AG20443 (cell line): ENCODE measurements at regions not wholly inside any gene's neighbourhood (a gene's known extent, or its start where the extent isn't known, plus 50 kb on each side); places are given as distances from the start of the nearest gene placed in this dataset.

Experiments used
- DNase-seq: peaks from one replicate; pipeline ENCODE4 v3.0.0; 2012; ENCODE audit warnings: low spot score, mixed read lengths

- no peak for DNase-seq
Observed at GRCh38 chr1:25036117-25036546, 106.1 kb upstream of the RUNX3 start.

DNA sequence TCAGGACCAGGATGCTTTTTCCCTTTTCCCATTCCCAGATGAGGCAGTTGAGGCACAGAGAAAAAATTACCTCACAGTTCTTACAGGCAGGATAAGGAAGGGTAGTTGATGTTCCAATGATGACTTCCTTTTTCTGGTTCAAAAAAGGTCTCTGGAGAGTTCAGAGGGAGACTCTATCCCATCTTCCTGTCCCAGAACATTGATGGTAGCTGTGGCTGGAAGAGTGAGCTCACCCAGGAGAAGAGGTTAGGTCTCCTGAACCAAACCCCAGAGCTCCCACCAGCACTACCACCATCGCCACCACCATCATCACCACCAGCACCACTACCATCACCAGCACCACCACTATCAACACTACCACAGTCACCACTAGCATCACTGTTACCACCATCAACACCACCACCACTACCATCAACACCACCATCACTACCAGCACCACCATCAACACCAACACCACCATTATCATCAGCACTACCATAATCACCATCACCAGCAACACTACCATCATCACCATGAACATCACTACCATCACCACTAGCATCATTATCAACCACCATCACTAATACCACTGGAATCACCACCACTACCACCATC, 105.5 kb upstream of the RUNX3 start:
- no peak for DNase-seq

GRCh38 chr1:25034736-25035522, 104.9 kb upstream of the RUNX3 start:
- no peak for DNase-seq

DNA sequence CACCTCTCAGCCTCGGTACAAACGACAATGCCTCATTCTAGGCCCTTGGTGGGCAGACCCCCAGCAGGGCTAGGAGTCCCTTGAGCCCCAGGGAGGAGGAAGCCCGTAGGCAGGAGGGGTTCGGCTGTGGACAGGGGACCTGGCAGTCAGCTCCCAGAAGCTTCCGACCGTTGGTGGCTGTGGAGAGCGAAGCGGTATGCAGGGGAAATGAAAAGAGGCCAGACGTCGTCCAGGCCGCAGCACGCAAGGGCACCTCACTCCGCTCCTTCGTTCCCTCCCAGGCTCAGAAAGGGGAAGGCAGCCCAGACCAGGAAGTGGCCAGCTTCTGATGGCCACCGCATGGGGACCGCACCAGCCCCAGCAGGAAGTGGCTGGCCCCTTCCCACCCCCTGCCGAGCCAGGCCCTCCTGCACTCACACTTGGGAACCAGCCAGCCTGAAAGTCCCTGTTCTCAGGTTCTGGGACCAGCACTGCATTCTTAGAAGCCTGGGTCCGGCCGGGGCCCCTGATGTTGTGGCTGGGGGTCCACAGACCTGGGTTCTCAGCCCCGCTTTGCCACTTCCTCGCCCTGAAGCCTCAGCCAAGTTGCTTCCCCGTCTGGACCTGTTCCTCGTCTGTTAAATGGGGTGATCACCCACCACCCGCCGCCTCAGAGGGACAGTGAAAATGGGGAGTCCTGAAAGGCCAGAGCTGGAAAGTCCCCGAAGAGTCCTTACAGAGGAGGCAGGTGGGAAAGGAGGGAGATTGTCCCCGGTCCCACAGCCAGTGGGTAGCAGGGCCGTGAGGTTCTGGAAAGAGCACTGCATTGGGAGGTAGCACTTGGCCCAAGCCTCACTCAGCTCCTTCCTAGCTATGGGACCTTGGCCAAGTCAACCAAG, 104.0 kb upstream of the RUNX3 start:
- DNase-seq: no peak

- DNase-seq: no peak
Observed at GRCh38 chr1:25033030-25033827, 103.2 kb upstream of the RUNX3 start.

- DNase-seq: no peak
Observed at GRCh38 chr1:25031966-25032667, 102.0 kb upstream of the RUNX3 start.

DNA sequence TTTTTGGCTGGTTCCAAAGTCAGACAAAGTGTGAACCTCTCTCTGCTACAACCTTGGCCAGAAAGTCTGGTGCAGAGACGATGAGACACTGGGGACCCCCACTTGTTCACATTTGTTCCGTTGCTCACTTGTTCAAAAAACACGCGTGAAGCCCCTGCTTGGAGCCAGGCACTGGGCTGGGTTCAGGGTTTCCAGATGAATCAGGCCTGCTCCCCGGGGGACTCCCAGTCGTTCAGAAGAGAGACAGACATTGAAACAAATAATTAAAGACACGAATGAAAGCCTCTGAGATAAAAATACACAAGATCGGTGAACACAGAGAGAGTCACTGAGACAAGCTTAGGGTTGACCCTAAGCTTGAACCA, 101.5 kb upstream of the RUNX3 start:
- no peak for DNase-seq

GRCh38 chr1:25030674-25031589, 100.9 kb upstream of the RUNX3 start:
- peak; percentile 54 for DNase-seq

DNA sequence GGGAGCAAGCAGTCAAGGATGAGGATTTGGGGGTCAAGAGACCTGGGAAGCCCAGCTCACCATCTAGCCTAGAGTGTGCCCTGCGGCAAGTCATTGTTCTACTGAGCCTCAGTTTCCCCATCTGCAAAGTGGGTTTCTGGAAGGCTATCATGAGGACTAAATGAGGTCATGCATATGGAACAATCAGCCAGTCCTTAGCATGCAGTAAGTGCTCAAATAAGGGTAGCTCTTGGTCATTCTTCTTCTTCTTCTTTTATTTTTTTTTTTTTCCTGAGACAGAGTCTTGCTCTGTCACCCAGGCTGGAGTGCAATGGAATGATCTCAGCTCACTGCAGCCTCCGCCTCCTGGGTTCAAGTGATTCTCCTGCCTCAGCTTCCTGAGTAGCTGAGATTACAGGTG, 99.9 kb upstream of the RUNX3 start:
- no peak for DNase-seq

DNA sequence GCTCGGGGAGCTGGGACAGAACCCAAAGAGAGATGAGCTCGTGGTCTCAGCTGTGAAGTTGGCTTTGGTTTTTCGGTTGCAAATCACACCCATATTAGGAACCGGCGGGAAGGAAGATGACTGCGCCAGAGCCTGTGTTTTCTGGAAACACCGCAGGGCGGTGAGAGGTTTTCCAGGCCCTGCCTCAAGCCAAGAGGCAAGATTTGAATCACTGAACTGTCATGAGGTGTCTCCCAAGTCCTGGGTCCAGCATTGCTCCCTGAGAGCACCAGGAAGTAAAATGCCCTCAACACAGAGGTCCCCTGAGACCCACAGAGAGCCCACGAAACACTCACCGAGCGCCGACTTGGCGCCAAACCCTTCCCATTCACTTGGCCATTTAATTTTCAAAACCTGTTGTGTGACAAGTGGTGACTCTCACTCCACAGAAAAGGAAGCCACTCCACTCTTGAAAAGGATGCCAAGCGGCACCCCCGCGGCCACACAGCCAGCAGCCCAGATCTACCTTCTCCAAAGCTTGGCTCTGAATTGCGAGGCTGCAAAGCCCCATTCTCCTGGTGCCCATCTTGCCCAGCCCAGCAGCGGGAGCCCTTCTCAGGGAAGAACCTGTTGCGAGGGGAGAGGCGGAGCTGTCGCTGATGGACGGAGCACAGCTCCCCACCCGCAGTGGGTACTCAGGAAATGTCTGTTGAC, 99.0 kb upstream of the RUNX3 start:
- no peak for DNase-seq

DNA sequence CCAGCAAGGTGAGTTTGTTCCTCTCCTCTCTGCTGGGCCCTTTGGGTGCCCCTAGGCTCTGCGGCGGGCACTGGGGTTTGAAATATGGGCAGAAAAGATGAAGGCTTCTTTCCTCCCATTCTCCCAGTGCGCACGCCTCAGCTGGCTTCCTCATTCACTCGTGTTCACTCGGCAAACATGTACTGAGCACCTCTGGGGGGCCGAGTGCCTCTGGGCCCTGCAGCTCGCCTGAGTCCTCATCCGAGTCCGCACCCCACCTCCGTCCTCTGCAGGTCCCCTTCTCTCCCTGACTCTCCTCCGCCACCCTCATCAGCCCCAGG, 98.5 kb upstream of the RUNX3 start:
- DNase-seq: no peak

DNA sequence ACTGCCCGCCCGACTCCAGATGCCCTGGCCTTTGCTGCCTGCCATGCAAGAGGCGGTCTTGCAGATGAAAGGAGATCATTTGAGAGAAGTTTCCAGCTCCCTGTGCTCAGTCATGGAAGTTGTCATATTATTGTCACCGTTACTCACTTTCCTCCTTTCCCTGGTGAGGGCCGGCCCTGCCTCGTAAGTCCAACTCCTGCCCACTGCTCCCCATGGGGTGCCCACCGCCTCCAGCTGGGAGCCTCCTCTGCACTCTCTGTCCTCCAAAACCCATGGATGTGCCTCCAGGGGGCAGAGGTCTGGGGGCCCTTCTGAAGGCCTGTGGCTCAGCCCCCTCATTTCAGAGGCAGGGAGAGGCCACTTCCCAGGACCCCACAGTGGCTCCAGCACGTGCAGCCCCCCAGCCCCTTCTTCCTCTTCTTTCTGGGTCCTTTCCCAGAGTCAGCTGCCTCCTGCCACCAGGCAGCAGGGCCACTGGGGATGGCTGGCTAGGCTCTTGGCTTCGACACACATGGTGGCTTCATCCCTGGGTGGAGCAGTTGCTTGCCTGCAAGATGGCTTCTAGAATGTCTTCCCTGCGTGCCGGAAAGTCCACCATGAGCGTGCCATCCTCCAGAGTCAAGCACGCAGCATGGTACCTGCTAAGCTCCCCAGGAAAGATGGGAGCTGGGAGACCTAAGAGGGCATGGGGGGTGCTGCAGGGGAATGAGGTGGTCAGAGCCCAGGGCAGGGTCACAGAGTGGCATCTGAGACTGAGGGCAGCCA, 97.9 kb upstream of the RUNX3 start:
- no peak for DNase-seq

DNA sequence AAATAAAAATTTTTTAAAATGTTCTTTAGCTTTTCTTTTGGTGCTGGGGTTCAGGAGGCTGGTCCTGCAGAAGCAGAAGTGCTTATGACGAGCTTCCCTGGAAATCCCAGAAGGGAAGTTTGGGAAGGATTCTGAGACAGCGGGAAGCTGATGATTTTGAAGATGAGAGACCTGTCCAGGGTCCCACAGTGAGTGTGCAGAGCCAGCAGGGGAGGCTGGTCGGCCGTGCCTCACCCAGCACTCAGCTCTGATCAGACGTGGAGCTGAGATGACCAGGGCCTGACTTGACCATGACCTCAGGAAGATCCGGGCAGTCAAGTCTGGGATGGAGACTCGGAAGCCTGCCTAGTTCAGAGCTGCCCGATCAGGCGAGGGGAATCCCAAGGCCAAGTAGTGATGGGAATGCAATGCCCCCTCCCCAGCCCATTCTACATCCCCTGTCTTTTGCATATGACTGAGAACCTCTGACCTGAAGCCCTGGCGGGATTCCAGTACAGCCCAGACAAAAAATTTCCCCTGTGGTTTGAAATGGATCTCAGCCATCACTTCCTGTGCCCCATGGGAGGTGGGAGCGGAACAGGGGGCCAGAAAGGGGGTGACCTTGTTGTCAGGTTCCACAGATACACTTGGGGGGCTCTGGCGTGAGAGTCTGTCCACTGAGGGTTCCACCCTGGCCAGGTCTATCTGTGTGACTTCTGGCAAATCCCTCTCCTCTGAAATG, 96.8 kb upstream of the RUNX3 start:
- no peak for DNase-seq

- no peak for DNase-seq
Observed at GRCh38 chr1:25026304-25026703, 96.2 kb upstream of the RUNX3 start.

- no peak for DNase-seq
Observed at GRCh38 chr1:25024615-25025350, 94.7 kb upstream of the RUNX3 start.

DNA sequence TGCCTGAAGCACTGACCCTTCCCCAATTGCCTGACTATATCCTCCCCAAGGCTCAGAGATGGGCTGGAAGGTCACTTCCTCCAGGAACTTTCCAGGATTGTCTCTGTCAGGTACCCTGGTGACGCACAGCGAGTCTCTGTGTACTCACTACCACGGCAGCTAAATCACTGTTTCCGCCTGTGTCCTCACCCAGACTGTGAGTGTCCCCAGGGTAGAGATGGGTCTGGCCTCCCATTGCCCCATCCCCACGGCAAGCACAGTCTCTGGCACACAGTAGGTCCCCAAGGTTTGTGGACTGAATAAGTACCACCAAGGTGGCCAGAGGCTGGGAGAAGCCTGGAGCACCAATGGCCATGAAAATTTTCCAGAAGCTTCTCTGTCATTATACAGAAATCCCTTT, 93.8 kb upstream of the RUNX3 start:
- DNase-seq: no peak

DNA sequence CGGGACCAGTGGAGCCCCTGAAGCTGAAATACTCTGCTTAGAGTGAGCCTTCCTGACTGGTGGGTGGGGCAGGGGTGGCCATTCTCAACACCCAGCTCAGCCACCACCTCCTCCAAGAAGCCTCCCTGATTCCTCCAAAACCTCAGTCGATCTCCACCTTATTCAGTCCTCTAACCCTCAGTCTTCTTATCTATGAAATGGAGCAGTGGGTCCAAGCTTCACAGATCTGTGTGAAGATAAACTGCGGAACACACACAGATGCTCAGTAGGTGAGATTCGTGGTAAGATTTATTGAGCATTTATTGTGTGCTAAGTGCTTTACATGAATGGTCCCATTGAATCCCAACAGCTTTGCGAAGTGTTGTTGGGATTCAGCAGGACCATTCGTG, 93.1 kb upstream of the RUNX3 start:
- DNase-seq: no peak
